CD4-positive, alpha-beta T cell treated with Interleukin-4 for 1 hour (primary cell): ENCODE measurements at regions not wholly inside any gene's neighbourhood (a gene's known extent, or its start where the extent isn't known, plus 50 kb on each side); places are given as distances from the start of the nearest gene placed in this dataset.
A peak's percentile ranks its signal among the peaks of the same experiment; 100 is the strongest.
"Not testable (repeated sequence)": the region's sequence is repeated elsewhere in the genome, so short reads cannot be mapped to it uniquely, and the experiment has no call there.

ENCODE experiments used
- DNase-seq, 2 donors: peaks; one replicate each; pipeline ENCODE4 v3.0.0-alpha.2; 2020 to 2022

DNA sequence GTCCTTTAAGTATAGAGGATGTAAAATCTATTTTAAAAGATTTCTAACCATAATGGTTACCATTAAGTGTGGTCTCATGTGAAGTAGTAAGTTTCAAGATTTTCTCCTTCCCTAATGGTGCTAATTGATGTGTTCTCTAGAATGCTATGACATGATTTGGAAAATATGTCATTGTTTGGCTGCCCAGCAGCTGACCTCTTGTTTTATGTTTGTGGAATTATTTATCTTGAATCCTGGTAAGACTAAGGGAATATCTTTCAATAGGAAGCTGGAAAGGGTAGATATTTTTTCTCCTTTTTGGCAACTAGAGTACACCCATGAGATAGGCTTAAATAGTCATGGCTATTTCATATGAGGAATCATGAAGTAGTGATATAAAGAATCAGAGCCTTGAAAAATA, 139.8 kb upstream of the CHODL start:
- no peak for DNase-seq

- DNase-seq, result not testable (repeated sequence)
Observed at GRCh38 chr21:18096413-18096812, 148.2 kb upstream of the CHODL start.

DNA sequence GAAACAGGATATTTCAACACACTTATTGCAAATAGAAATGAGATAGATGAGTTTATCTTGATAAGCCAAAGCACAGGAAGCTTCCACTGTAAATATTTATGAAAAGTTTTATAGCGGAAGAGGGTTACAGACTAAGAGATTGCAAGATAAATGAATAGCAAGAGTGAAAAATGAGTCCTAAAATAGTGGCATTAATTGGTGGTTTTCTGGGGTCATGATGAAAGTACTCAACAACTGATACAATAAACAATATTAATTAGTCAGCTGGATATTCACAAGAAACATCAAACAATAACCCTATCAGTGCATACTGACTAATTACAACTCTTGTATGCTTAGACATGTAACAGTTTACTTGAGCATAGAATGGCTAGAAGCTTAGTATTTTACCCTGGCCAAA, 154.8 kb upstream of the CHODL start:
- DNase-seq, result no peak

DNA sequence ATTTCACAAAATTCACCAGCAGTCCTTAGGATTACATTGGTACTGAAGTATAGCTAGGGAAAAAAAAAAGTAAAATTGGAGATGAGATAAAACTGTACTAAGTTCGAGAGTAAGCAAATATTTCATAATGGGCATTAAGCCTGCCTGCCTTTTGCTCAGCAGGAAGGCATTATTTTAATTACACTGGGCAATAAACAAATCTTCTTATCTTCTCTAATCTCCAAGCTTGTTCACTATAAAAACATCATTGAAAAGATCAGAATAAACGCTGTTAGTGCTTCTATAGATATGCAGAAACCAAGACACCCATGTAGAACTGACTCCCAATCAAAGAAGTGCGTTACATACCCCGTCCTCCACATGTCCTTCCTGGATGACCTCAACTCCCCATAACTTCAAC, 174.2 kb upstream of the CHODL start:
- no peak for DNase-seq

DNA sequence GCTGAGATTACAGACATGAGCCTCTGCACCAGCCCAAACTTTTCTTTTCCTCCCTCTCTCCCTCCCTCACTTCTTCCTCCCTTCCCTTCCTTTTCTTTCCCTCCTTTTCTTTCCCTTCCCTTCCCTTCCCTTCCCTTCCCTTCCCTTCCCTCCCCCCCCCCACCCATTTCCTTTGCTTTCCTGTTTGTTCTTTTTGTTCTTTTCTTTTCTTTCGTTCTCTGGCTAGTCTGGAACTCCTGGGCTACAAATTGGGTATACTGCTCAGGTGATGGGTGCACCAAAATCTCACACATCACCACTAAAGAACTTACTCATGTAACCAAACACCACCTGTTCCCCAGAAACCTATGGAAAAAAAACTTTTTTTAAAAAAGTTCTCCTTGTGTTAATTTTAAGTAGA, 174.8 kb upstream of the CHODL start:
- DNase-seq, result no peak

DNA sequence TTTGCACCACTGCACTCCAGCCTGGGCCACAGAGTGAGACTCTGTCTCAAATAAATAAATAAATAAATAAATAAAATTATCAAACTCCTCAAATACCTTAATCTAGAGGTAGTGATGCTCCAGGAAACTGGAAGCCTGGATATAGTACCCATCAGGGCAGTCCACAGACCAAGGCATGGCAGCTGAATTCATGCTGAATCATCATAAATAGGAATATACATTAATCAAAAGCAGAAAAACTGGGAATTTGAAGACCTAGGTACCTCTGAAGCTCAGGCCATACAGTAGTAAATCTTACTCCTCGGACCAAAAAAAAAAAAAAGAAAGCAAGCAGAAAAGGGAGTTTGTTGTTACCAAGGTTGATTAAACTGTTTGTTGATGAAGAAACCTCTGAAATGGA, 184.2 kb upstream of the CHODL start:
- DNase-seq, result no peak

- DNase-seq, result no peak
Observed at GRCh38 chr21:18058731-18059398, 185.8 kb upstream of the CHODL start.

GRCh38 chr21:18053151-18053550, 191.5 kb upstream of the CHODL start:
- no peak for DNase-seq

DNA sequence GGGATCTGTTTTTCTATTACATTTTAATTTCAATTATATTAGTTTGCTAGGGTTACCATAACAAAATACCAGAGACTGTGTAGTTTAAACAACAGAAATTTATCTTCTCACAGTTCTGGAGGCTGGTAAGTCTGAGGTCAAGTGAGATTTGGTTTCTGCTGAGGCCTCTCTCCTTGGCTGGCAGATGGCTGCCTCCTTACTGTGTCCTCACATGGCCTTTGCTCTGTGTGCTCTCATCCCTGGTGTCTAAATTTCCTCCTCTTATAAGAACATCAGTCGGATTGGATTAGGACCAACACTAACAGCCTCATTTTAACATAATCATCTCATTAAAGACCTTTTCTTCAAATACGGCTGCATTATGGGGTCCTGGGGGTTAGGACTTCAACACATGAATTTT, 195.2 kb upstream of the CHODL start:
- DNase-seq, result no peak

- peak in 1 of 2 donors; percentile 23 for DNase-seq
Observed at GRCh38 chr21:18041012-18041411, 203.6 kb upstream of the CHODL start.

- no peak for DNase-seq
Observed at GRCh38 chr21:18030248-18030647, 211.1 kb upstream of the C21orf91 start.

DNA sequence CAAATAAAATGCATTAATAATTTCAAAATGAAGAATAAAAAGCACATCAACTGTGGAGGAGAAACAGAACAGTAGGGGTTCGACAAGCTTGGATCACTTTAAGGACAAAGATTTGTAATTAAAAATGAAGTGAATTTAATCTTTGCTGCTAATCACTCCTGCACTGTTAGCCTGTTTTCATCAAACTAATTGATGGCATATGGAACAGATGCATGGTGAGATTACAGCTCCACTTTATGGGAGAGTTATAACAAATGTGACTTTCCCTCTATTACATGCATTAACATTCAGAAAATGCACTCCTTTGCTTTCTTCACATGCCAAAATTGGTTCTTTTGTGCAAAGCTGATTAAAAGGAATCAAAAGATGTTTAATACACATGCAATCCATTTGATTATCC, 207.2 kb upstream of the C21orf91 start:
- DNase-seq, result no peak

DNA sequence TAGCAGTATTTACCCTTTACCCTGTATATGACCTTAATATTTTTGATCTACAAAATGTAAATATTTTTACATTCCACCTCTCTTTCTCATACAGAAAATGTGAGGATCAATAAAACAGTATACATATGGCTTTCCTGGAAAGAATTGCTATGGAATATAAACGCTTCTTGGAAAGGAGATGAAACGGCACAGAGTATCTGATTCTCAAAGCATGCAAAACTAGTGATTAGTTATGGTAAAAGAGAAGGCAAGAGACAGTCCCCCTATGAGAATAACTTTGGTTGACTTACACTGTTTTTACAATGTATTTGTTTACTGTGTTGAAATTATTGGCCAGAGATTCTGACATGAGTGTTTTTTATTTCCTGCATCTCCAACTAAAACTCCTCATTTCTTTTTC, 204.6 kb upstream of the C21orf91 start:
- DNase-seq, result no peak

DNA sequence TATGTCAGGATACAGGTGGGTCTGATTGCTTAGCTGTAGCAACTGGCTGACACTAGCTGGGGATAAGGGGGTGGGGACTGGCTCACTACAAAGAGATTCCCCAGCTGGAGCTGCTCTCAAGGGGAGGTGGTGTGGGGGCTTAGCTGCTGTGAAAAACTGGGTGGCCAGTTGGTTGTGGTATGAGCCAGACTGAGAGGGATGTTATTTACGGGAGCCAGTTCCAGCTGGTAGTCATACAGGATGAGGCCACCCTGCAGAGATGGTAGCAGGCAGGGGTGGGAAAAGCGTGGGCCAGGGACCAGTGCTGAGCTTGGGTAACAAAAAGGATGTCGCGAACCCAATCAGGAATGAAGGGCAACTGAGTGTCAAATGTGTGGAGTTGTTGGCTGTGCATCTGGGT, 204.0 kb upstream of the C21orf91 start:
- no peak for DNase-seq

DNA sequence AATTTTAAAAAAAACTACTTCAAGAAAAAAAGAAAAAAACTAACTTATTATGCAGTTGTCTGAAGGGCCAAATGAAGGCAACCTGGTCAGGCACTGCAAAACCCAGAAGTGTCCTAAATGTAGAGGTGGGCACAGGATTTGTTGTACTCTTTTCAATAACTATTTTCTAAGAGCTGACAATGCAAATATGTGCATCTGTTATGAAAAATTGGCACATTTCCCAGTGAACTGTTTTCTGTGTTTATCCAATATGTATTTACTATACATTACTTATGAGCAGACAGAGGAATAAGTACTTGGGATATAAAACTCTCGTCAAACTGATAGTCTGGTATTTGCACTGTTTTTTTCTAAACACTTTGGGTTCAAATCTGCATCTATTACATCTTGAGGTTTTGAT, 188.0 kb upstream of the C21orf91 start:
- DNase-seq, result no peak

GRCh38 chr21:18006691-18007090, 187.5 kb upstream of the C21orf91 start:
- DNase-seq, result no peak

- no peak for DNase-seq
Observed at GRCh38 chr21:18002393-18002792, 183.2 kb upstream of the C21orf91 start.

DNA sequence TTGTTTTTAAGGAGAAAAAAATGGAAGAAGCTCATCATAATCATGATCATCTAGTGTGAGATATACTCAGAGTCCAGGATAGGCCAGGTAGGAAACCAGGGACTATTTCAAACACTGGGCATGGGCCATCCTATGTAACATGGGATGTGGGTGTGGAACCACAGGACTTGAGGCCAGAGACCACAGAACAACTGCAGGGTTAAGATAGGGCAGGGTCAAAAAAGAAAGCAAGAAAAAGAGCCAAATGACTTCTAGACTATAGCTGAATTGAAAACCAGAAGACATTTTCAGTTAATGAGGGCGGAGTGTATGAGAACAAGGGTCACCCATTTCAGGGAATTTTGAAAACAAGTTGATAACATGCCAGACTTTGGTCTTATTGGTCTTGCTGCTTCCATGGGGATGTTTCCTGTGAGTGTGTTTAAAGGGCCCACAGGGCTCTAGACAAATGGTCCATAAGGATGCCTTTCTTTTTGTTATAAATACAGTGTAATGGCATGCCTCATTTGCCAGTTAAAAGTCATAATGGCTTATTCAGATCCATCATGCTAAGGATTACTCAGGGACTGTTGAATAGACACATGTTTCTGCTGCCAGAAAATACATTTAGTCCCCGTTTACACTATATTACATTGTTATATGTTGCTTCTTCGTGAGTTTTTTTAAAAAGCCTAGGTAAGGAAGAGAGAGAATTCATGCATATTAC, 182.0 kb upstream of the C21orf91 start:
- DNase-seq, result no peak

DNA sequence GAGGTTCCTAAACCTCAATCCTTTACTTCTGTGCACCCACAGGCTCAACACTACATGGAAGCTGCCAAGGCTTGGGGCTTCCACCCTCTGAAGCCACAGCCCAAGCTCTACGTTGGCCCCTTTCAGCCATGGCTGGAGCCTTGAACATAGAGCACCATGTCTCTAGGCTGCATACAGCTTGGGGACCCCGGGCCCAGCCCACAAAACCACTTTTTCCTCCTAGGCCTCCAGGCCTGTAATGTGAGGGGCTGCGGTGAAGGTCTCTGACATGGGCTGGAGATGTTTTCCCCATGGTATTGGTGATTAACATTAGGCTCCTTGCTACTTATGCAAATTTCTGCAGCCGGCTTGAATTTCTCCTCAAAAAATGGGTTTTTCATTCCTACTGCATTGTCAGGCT, 179.4 kb upstream of the C21orf91 start:
- DNase-seq, result not testable (repeated sequence)

DNA sequence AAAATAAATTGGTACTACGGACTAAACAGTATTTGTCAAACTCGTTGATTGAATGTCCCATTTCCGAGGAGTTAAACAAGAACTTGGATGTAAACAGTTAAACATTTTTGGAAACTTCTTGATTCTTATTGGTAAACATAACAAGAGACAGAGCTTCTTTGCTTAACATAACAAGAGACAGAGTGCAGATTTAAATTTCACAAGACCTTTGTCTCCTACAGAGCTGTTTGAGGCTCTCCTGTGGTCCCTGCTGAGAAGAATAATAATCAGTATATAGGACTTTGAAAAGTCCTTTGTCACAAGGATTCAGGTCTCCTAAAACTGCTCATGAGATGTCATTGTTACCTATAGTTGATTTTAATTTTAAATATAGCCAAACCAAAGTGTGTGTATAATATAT, 170.6 kb upstream of the C21orf91 start:
- DNase-seq, result no peak

- DNase-seq, result no peak
Observed at GRCh38 chr21:17988102-17988437, 168.9 kb upstream of the C21orf91 start.

- no peak for DNase-seq
Observed at GRCh38 chr21:17987382-17988101, 168.4 kb upstream of the C21orf91 start.

- no peak for DNase-seq
Observed at GRCh38 chr21:17981060-17981740, 162.0 kb upstream of the C21orf91 start.

DNA sequence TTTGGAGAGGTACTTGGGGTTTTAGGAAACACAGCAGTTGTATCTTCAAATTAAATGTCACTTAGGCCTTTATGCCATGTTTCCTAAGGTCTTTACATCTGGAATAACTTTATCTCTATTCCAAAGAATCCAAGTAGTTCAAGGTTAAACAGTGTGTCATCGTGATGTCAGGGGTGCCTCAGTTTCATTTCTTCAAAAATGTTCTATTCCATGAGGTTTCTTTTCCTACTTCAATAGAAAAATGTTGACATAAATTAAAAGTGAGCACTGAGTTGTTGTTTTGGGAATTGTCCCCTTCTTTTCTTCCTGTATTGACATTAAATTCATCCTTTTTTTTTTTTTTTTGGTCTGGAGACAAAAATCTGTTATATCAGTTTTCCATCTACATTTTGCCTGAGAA, 160.6 kb upstream of the C21orf91 start:
- DNase-seq, result no peak
